SIG-M5 treated with dmso at 0.1 percent for 504 hours (cell line): ENCODE measurements at regions not wholly inside any gene's neighbourhood (a gene's known extent, or its start where the extent isn't known, plus 50 kb on each side); places are given as distances from the start of the nearest gene placed in this dataset.
"Not testable (repeated sequence)": the region's sequence is repeated elsewhere in the genome, so short reads cannot be mapped to it uniquely, and the experiment has no call there.

ENCODE experiments used
- DNase-seq: peaks from one replicate; lab custom pipeline; 2025; ENCODE audit not compliant: unreplicated experiment; lab: John Stamatoyannopoulos, UW

DNA sequence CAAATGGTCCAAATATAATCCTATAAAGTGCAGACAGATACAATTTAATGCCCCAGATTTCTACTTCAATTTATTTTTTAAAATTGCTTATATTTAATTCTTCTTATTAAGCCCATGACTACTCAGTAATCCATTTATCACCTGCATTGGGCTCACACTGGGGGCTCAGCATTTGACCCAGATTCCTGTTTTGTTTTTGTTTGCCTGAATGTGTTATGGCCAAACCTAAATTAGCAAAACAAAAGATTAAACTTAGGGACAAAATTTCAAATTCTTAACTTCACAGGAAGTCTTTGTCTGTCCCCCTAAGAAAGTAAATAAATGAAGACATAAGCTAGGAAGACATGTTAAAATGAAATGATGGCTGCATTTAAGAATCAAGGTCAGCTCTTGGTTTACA lies 322.3 kb downstream of the RMST start:
- DNase-seq = no peak

DNA sequence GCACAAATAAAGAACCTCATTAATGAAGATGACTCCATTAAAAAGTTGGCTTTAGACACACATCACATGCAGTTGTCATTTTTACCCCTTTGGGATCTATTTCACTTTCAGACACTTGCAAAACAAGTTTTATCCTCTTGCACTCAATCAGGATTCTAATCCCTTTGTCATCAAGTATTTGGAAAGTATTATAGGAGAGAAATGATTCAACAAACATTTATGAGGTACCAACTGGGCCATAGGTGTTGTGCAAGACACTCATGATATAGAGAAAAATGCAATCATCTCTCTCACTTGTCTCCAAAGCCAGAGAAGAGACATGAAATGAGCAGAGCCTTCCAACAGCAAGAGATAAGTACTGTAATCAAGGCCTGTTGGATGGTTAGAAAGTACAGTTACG lies 327.7 kb downstream of the RMST start:
- DNase-seq = no peak

DNA sequence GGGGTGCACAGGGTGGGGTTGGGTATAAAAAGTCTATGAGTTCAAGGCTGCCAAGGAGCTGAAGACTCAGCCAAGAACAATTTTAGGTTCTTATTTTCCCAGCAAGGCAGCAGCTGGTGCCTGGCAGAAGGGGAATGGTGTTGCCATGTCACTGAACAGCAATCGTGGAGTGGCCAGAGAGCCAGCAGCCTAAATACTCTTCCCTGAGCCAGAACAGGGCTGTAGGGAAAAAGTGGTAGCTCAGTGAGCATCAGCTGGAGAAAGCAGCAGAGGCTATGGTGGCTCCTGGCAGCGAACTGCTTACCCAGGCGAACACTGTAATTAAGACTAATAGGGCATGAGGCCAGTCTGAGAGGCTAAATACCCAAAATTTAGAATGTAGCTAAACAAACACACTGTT lies 334.9 kb downstream of the RMST start:
- DNase-seq = no peak

DNA sequence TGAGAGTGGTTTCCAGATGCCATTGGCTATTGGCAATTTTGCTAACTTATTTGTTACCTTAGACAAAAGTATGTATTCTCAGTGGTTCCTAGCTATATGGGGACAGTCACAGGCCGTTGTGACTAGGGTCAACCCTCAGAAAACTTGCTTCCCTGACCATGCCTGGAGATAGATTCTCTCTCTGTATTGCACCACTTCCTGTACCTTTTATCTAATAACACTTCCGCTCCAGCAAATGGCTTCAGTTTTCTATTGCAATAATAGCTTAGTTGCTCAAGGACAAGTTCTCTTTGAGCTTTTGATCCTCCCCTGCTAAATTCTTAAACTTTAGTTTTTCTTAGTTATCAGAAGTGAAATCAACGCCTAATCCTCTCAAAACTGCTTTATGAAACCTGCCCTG lies 338.0 kb downstream of the RMST start:
- no peak for DNase-seq

DNA sequence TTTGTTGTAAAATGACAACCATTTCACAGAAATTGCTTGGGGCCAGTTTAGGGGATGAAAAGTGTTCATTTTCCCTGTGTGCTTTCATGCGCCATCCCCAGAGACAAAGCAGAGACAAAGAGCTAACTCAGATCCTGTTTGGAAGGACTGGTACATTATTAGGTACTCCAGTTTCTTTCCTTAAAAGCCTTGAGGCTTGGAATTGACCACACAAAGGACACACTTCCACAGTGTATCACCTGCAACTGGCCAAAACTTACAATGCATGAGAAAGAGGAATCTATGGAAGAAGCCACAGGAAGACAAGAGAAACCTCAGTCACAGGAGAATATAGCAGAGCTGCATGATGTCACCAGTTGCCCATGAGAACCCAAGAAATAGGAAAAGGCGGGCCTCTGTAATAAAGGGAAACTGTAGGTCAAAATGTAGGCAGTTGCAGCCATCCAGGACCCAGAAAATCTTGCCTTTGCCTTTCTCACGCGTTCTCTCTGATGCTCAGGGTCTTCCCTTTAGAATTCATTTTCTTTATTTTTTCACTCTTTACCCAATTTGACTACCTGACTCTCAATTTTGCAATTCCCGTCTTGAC lies 339.0 kb downstream of the RMST start:
- DNase-seq = no peak

DNA sequence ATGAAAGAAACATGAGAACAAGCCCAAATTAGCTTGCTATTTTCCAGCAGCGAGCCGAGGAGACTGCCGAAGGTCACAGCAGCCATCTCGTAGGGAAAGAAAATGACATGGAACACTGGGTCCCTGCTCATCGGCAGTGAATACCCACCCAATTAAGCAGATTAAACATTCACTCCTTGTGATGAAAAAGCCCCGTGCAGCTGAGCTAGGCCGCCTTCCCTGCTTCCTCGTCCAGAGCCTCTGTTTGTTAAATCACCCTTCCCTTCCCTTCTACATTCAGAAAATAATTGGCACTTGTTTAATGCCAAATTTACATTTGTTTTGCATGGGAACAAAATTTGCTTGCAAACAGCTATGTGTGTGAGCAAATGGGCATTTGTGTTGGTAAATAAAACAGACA lies 342.5 kb downstream of the RMST start:
- no peak for DNase-seq

DNA sequence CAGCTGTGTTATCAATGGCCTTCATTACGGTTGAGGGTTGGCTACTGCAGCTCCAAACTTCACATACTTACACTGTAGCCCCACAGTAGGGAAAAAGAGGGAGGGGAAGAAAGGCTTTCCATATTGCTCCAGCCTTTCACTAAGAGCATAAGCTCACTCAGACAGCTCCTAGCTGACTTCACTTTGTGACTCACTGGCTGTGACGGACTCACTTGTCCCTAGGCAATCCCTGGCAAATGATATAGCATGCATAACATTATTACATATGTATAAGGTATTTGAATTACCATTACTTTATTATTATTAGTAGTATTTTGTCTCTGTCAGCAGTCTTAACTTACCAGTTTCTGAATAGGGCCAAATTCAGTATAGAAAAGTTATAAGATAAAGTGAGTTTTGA lies 350.7 kb downstream of the RMST start:
- DNase-seq = no peak

DNA sequence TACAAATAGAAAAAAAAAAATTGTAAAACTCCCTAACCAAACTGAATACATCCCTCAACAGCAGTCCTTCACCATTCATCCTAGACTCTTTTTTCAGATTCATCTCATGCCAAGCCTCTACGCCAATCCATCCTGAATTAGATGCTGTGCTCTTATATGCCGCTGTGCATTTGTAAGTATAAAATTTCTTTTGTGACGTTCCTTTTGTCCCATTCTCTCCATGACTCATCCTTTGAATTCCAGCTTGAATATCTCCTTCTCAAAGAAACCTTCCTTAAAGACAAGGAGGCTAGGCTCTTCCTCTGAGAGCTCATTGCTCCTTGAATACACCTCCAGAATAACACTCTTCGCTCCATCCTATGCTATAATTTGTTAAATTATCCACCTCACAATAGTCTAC lies 359.2 kb downstream of the RMST start:
- DNase-seq = no peak

DNA sequence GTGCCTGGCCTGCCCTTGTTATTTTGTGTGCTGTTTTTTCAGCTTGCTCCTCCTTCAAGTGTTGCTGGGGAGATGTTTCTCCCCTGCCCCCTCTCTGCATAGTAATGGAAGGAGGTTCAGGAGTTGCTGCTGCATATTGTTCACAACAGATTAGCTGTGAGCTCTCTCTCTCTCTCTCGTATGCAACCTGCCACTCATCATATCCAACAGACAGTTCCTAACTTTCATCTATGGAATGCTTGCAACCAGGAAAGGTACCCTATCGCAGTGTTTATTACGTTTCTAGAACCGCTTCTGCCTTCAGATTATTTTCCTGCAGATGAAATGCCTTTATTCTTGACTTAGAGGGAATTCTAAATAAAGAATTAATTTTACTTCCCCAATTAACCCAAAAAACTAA lies 372.9 kb downstream of the RMST start:
- no peak for DNase-seq

DNA sequence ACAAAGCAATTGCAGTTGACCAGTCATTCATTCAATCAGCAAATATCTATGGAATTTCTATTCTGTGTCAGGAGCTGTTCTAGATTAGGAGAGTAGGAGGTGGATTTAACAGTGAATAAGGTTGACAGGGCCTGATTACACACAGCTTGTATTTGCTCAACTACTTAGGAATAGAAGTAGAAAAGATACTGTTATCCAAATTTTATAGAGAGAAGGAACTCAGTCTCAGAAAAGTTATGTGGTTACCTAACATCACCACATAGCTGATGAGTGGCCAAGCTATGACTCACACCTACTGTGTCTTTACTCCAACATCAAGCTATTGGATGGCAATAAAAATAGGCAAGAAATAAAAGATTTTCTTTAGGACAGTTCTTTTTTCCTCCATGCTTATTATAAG lies 374.8 kb downstream of the RMST start:
- DNase-seq = no peak

DNA sequence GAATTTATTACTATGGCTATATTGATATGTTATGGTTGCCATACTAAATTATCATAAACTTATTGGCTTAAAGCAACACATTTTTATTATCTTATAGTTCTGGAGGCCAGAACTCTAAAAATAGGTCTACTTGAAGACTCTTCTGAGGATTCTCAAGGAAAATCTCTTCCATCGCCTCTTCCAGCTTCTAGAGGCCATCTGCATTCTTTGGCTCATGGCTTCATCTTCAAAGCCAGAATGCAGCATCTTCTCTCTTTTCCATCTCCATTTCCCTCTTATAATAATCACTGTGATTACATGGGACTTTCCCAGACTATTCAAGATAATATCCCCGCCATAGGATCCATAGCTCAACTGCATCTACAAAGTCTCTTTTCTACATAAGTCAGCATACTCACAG lies 385.4 kb downstream of the RMST start:
- DNase-seq = no peak

DNA sequence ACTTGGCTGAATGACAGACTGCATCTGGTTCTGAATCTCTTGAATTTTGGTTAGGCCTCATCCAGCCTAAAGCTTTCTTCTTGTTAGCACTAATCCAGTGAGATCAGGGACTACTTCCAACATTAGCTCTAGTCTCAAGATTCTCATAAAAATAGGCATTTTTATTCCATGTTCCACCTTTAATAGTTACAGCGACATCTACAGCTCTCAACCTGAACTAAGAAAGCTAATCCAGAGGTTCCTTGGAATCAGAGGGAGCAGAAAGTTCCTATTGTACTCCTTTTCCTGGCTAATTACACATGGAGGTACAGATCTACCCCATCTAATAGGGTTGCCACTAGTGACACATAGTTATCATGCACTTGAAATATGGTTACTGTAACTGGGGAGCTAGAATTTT lies 391.9 kb downstream of the RMST start:
- DNase-seq = no peak

DNA sequence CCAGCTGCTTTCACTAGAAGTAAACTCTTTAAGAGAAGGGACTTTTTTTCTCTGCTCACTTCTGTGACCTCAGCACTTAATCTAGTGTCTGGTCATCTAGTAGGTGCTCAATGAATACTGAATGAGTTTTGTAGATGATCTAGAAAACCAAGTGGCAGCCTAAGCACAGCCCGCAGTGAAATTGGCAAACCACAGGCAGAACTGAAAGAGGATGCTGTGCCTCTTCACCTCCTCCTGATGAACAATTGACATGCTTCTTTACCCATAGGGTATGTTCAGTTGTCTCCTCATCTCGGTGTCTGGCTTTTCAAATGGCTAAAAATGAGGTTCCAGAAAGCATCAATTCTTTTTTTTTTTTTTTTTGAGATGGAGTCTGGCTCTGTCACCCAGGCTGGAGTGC lies 399.5 kb downstream of the RMST start:
- no peak for DNase-seq

DNA sequence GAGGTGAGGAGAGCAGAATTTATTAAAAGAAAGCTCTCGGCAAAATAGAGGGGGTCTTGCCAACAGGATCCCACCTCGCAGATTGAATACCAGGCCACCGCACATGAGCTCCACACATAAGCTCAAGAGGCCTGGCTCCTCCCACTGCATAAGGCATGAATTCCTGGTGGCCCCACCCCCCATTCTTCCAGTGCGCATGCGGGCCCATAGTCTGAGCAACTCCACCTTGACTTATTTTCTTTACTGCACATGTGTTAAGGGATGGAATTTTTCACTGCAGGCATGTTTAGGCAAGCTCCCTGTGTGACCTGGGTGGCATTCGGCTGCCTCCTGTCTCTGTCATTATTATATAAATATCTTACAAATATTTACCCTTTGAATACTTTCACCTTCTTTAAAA lies 412.5 kb downstream of the RMST start:
- DNase-seq = no peak

DNA sequence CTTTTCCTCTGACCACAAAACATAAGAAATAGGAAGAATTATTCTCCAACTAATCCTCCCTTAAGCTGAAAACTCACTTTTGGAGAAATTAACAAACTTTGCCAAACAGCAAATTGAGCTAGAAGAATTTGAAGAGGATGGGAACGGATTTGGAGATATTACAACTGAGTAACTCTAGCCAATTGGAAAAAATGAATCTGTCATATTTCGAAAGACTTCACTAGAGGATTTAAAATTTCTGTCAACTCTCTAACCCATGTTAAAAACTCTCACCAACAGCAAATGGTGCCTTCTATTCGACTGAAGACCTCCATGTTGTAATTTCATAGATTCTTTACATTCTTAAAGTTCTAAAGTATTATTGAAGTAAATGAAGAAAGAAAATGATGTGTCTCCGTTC lies 414.2 kb downstream of the RMST start:
- no peak for DNase-seq

DNA sequence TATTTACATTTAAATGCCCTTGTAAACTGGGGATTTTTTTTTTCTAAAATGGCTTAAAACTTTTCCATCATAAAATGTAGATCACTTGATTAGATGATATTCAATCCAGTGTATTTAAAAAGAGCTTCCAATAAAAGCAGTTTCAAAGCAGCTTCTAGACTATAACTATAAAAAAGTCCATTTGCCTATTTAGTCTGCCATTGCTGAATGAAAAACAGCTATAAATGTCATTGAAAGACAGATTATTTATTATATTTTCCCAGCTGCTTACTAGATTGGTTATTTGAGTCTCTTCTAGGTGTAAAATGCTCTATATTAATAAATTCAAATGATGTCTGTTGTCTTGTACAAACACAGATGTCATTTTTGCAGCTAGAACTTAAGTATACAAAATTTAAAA lies 414.8 kb downstream of the RMST start:
- no peak for DNase-seq

DNA sequence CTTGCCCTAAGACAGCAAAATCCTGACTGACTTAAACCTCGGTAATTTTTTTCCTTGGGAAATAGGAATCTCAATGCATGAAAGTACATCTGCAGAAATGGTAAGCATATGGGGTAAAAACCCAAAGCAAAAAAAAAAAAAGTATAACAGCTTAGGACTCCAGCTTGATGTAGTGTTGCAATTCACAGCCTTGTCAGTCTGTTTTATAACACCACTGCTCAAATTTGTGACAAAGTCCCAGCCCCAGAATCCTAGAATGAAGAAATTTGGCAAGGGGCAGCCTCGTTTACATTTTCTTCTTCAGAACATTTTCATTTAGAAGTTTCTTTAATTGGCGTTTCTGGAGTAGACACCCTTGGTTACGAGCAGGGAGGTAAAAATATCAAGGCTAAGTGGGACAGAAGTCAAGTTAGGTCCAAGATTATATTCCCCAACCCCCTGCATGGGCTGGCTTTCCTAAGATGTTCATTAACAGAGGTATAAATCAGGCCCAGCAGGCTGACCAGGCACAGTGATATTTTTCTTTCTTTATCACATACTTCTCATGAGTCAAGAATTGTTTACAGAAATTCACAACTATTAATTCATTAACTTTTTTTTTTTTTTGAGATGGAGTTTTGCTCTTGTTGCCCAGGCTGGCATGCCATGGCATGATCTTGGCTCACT lies 424.0 kb downstream of the RMST start:
- no peak for DNase-seq

DNA sequence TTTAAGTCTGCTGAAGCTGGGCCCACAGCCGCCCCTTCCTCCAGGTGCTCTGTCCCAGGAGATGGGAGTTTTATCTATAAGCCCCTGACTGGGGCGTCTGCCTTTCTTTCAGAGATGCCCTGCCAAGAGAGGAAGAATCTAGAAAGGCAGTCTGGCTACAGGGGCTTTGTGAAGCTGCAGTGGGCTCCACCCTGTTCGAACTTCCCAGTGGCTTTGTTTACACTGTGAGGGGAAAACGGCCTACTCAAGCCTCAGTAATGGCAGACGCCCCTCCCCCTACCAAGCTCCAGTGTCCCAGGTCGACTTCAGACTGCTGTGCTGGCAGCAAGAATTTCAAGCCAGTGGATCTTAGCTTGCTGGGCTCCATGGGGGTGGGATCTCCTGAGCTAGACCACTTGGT lies 435.3 kb downstream of the RMST start:
- DNase-seq = not testable (repeated sequence)

DNA sequence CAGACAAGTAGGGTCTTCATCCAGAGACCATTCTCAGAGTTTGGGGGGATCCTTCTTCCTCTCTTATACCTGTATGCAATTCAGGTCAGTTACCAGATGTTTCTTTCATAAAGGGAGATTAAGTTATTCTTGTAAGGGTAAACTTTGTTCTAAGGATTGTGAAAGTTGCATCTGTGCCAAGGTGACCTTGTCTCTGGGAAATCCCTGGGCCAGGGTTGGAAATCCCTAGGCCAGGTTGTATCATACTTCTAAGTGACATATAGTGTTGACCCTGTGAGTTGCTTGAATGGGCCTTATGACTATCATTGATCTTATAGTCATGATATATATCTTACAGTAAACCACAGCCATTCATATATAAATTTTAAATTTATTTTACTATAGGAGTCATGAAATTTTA lies 436.9 kb downstream of the RMST start:
- no peak for DNase-seq

DNA sequence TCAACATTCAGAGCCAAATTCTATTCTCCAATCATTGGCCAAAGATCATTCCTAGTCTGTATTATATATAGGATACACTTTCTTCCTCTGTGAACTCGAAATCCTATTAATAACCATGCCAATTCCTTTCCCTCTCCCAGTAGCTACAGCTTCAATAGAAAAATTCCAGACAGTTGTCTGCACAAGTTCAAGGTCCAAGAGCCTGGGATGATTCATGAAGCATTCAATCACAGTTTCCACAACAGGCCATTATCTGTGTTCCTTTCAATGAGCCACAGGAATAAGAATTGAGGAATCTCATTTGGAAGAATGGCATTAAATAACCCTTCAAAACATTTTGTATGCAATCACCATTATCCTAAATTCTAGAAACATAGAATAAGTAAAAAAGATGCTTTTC lies 437.4 kb downstream of the RMST start:
- no peak for DNase-seq

DNA sequence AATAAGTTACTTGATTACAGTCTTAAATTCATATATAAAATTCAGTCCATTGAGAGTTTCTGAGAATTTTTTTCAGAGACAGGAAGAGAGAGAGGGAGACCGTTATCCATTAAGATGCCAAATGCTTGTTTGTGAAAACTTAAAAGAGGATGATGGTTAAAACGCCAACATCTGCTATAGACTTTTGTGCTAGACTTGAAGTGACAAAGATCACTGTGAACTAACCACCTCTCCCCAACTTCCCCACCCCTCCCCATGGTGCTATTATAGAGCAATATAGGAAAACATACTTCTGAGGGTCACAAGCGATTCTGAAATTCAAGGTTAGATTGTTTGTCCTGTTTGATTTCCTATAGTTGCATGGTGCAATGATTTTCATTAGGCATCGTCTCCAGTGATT lies 440.8 kb downstream of the RMST start:
- DNase-seq = no peak

DNA sequence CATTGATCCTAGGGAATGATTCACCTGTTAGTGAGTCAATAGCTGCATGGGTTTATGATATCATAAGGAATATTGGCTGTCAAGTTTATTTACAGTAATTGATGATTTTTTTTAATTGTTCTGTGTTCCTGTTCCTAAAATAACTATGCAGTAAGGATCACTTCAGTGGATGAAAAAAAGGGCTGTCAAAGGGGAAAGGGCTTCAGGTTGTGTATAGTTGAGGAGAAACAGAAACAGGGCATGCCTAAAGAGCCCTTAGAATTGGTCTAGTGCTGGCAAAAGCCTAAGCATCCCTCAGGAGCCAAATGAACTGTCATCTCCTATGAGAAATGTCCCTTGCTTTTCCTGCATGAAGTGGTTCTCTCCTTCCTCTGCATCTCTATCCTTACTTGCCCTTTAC lies 444.9 kb downstream of the RMST start:
- DNase-seq = no peak

DNA sequence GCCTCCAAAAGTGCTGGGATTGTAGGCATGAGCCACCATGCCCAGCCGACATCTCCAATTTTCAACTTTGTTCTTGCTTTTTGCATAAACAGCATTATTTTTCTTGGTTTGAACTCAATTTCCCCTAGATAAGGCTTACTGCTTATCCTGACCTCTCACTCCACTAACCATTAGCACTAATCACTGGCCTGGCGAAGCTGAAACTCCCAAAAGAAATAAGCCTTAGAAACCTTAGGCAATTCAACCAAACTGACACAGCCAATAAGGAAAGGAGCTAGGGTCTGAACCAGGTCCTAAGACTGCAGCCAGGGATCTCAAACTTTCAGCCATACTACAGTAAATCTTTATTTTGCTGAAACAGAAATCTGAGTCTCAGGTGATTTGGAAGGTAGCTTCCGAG lies 448.0 kb downstream of the RMST start:
- no peak for DNase-seq
